SU-DHL-6 (cell line): ENCODE measurements at regions not wholly inside any gene's neighbourhood (a gene's known extent, or its start where the extent isn't known, plus 50 kb on each side); places are given as distances from the start of the nearest gene placed in this dataset.

Experiments used
- H2AFZ ChIP-seq: fragments of 200-600 bp; sonication (generic); 2 replicates; pipeline ENCODE4 v1.6.1; 2014; ENCODE audit warnings: low read depth, mild to moderate bottlenecking, moderate library complexity, mixed read lengths, antibody characterized with exemption, low read length; ENCODE audit not compliant: severe bottlenecking
- H3F3A ChIP-seq: fragments of 200-600 bp; shearing (Covaris generic); 2 replicates; pipeline ENCODE4 v1.6.0; 2016; ENCODE audit warnings: antibody characterized with exemption, mild to moderate bottlenecking; ENCODE audit not compliant: insufficient read depth
- H3K27ac ChIP-seq: fragments of 200-600 bp; sonication (generic); 2 replicates; pipeline ENCODE4 v1.5.1; 2016; ENCODE audit warnings: low read depth, mild to moderate bottlenecking, low read length, moderate library complexity, mixed read lengths
- H3K27me3 ChIP-seq: fragments of 200-600 bp; sonication (generic), shearing (Covaris generic); 2 replicates; pipeline ENCODE4 v1.6.0; 2014; ENCODE audit warnings: mild to moderate bottlenecking, low read length
- H3K36me3 ChIP-seq: fragments of 200-600 bp; sonication (generic); 2 replicates; pipeline ENCODE4 v1.6.1; 2014; ENCODE audit warnings: mild to moderate bottlenecking, low read length, mixed read lengths
- H3K4me2 ChIP-seq: fragments of 300-600, 200-600 bp; shearing (Covaris generic), sonication (generic); 2 replicates; pipeline ENCODE4 v1.6.0; 2014; ENCODE audit warnings: low read length, low read depth, mild to moderate bottlenecking; ENCODE audit not compliant: poor library complexity, severe bottlenecking
- H3K4me3 ChIP-seq: fragments of 200-600 bp; sonication (generic); 2 replicates; pipeline ENCODE4 v1.5.1; 2014; ENCODE audit warnings: antibody characterized with exemption, low read length, mild to moderate bottlenecking, mixed read lengths; ENCODE audit not compliant: insufficient read depth, poor library complexity, severe bottlenecking
- H3K79me2 ChIP-seq: fragments of 200-600 bp; sonication (generic); 2 replicates; pipeline ENCODE4 v1.6.1; 2014; ENCODE audit warnings: mild to moderate bottlenecking, low read length, moderate library complexity; ENCODE audit not compliant: insufficient read depth
- H3K9ac ChIP-seq: fragments of 200-600 bp; sonication (generic); 2 replicates; pipeline ENCODE4 v1.7.0; 2014; ENCODE audit warnings: mild to moderate bottlenecking, low read length
- H3K9me2 ChIP-seq: fragments of 200-600 bp; sonication (generic); replicated peaks from 2 replicates; pipeline ENCODE4 v1.6.1; 2014; ENCODE audit warnings: low read length; ENCODE audit not compliant: insufficient read depth
- H3K9me3 ChIP-seq: fragments of 200-600 bp; sonication (generic); 2 replicates; pipeline ENCODE4 v1.6.1; 2014; ENCODE audit warnings: low read length, mixed read lengths; ENCODE audit not compliant: insufficient read depth
- H4K20me1 ChIP-seq: fragments of 200-600 bp; sonication (generic); 2 replicates; pipeline ENCODE4 v1.6.1; 2014; ENCODE audit warnings: low read depth, mild to moderate bottlenecking, antibody characterized with exemption, low read length, moderate library complexity, mixed read lengths
- EZH2phosphoT487 ChIP-seq: fragments of 200-600 bp; sonication (generic), shearing (Covaris generic); conservative IDR thresholded peaks from 2 replicates; pipeline ENCODE4 v1.6.1; 2018; ENCODE audit warnings: mild to moderate bottlenecking, antibody characterized with exemption, low read length, moderate library complexity, mixed read lengths
- TF ChIP-seq, protein P1 (sequence below): fragments of 200-600 bp; sonication (generic); IDR thresholded peaks from one replicate; pipeline ENCODE4 v1.5.1; 2017; ENCODE audit warnings: antibody characterized with exemption, mild to moderate bottlenecking, low read length, moderate library complexity; ENCODE audit not compliant: insufficient read depth, poor library complexity, severe bottlenecking

DNA sequence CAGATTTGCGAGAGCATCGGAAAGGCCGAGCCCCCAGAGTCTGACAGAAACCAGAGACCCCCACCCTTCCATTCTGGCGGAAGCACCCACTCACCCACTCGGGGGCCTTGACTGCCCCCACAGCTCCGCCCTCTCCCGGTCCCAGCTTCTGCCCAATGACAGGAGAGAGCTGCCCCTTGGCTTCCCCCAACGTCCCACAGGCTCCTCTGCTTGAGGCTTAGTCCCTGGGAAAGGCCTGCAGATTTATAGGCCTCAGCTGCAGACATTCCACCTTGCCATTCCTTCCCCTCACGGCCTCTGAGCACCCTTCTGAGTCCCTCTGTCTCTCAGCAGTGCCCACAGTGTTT, 125.0 kb upstream of the NCAM1 start:
- H3K27me3 ChIP-seq, result no peaks in the 10 kb centered on the region
- no peaks in the 10 kb centered on the region for H3K9me2 ChIP-seq
- H3K36me3 ChIP-seq, result no peaks in the 10 kb centered on the region
- H2AFZ ChIP-seq, result no peak overlapping the region
- H3K27ac ChIP-seq, result no peak overlapping the region
- no peaks in the 10 kb centered on the region for H3K79me2 ChIP-seq
- no peak for TF ChIP-seq EZH2phosphoT487
- TF ChIP-seq, protein P1, sequence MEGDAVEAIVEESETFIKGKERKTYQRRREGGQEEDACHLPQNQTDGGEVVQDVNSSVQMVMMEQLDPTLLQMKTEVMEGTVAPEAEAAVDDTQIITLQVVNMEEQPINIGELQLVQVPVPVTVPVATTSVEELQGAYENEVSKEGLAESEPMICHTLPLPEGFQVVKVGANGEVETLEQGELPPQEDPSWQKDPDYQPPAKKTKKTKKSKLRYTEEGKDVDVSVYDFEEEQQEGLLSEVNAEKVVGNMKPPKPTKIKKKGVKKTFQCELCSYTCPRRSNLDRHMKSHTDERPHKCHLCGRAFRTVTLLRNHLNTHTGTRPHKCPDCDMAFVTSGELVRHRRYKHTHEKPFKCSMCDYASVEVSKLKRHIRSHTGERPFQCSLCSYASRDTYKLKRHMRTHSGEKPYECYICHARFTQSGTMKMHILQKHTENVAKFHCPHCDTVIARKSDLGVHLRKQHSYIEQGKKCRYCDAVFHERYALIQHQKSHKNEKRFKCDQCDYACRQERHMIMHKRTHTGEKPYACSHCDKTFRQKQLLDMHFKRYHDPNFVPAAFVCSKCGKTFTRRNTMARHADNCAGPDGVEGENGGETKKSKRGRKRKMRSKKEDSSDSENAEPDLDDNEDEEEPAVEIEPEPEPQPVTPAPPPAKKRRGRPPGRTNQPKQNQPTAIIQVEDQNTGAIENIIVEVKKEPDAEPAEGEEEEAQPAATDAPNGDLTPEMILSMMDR, result no peak
- H3K4me2 ChIP-seq, result no peak overlapping the region
- H3K4me3 ChIP-seq, result no peak overlapping the region
- H3K9ac ChIP-seq, result no peak overlapping the region
- H3K9me3 ChIP-seq, result no peaks in the 10 kb centered on the region
- no peaks in the 10 kb centered on the region for H4K20me1 ChIP-seq
- no peaks in the 10 kb centered on the region for H3F3A ChIP-seq

DNA sequence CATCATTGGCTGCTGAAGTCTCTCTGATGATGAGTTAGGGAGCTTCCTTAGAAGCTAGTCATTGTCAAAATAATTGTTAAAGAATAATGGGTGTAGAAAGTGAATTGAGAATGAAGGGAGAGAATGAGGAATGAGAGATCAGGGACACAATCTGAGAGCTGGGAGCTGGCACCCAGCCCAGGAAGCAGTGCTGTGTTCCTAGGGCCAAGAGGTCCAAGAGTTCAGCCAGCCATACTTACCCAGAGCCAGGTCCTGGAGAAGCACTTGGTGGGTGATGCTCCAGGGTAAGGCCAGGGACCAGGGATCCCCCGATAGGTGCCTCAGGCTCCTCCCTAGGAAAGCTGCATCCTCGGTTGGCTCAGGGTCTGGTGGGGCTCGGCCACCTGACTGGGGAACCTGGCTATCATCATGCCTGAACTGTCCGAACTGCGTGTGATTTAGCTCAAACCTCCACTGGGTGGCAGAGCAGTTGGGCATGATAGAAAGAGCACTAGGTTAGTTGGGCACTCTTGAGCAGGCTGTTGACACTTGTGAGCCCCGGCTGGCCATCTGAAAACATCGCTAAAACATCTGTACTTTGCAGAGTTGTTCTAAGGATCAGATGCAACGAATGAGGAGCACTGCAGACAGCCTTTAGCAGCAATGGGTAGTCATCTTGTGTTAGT, 123.9 kb upstream of the NCAM1 start:
- no peak overlapping the region for H2AFZ ChIP-seq
- H3K9ac ChIP-seq, result no peak overlapping the region
- H3K9me2 ChIP-seq, result no peaks in the 10 kb centered on the region
- H3K4me3 ChIP-seq, result no peak overlapping the region
- no peak overlapping the region for H3K4me2 ChIP-seq
- no peaks in the 10 kb centered on the region for H3K9me3 ChIP-seq
- no peaks in the 10 kb centered on the region for H3K27me3 ChIP-seq
- H3F3A ChIP-seq, result no peaks in the 10 kb centered on the region
- no peaks in the 10 kb centered on the region for H3K79me2 ChIP-seq
- H3K36me3 ChIP-seq, result no peaks in the 10 kb centered on the region
- no peaks in the 10 kb centered on the region for H4K20me1 ChIP-seq
- H3K27ac ChIP-seq, result no peak overlapping the region
- TF ChIP-seq, protein P1, result no peak
- no peak for TF ChIP-seq EZH2phosphoT487

DNA sequence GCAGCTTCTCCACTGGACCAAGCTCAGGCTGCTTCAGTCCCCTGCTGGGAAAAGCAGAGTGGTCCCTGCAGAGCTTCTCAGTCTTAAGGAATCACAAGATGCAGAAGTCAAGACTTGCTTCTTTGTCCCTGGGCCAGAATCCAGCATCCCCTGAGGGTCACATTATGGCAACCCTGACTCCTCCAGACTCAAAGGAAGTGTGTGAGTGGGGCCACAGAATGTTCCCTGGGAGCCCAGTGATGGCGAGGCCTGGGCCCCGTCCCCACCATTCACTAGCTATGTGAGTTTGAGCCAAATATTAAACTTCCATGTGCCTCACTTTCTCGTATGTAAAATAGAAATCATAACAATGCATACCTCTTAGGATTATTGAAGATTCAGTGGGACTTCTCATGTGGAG, 122.2 kb upstream of the NCAM1 start:
- H2AFZ ChIP-seq, result no peak overlapping the region
- no peaks in the 10 kb centered on the region for H3K36me3 ChIP-seq

More for the DNA sequence above, 122.2 kb upstream of the NCAM1 start:
- Histone ChIP-seq H3F3A (no peaks in the 10 kb centered on the region), H3K9ac (no peak overlapping the region), H3K9me2 (no peaks in the 10 kb centered on the region), H3K4me2 (no peak overlapping the region), H3K27me3 (no peaks in the 10 kb centered on the region), H3K9me3 (no peaks in the 10 kb centered on the region), H3K4me3 (no peak overlapping the region), H3K27ac (no peak overlapping the region), H4K20me1 (no peaks in the 10 kb centered on the region), H3K79me2 (no peaks in the 10 kb centered on the region)
- TF ChIP-seq, protein P1, result no peak
- TF ChIP-seq EZH2phosphoT487, result no peak
